VCaP (cell line): ENCODE measurements at regions not wholly inside any gene's neighbourhood (a gene's known extent, or its start where the extent isn't known, plus 50 kb on each side); places are given as distances from the start of the nearest gene placed in this dataset.
"Not testable (repeated sequence)": the region's sequence is repeated elsewhere in the genome, so short reads cannot be mapped to it uniquely, and the experiment has no call there.

Source experiments
- H3K27ac ChIP-seq: fragments of 450-650 bp; 2 replicates; pipeline ENCODE4 v1.5.1; 2017
- TF ChIP-seq, protein P1 (sequence below): fragments of 450-650 bp; conservative IDR thresholded peaks from 2 replicates; pipeline ENCODE4 v1.5.1; 2017; ENCODE audit warnings: mild to moderate bottlenecking, moderate library complexity

DNA sequence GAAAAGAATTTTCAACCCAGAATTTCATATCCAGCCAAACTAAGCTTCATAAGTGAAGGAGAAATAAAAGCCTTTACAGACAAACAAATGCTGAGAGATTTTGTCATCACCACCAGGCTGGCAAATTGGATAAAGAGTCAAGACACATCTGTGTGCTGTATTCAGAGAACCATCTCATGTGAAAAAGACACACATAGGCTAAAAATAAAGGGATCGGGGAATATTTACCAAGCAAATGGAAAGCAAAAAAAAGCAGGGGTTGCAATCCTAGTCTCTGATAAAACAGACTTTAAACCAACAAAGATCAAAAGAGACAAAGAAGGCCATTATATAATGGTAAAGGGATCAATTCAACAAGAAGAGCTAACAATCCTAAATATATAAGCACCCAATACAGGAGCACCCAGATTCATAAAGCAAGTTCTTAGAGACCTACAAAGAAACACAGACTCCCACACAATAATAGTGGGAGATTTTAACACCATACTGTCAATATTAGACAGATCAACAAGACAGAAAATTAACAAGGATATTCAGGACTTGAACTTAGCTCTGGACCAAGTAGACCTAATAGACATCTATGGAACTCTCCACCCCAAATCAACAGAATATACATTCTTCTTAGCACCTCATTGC is 55.9 kb upstream of the ACSM6 start:
- not testable (repeated sequence) for H3K27ac ChIP-seq

DNA sequence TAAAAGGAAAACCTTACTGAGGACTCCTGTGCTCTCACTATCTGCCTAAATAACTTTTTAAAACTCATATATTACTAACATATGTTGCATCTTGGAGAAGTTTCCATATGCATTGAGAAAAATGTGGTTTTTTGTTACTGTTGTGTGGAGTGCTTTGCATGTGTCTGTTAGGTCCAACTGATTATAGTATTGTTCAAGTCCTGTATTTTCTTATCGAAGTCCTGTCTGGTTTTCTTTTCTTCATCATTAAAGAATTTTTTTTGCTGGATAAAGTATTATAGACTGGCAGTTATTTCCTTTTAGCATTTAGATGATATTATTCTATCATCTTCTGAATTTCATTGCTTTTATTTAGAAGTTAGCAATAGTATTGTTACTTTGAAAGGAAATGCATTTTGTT is 59.5 kb upstream of the ACSM6 start:
- TF ChIP-seq, protein P1, sequence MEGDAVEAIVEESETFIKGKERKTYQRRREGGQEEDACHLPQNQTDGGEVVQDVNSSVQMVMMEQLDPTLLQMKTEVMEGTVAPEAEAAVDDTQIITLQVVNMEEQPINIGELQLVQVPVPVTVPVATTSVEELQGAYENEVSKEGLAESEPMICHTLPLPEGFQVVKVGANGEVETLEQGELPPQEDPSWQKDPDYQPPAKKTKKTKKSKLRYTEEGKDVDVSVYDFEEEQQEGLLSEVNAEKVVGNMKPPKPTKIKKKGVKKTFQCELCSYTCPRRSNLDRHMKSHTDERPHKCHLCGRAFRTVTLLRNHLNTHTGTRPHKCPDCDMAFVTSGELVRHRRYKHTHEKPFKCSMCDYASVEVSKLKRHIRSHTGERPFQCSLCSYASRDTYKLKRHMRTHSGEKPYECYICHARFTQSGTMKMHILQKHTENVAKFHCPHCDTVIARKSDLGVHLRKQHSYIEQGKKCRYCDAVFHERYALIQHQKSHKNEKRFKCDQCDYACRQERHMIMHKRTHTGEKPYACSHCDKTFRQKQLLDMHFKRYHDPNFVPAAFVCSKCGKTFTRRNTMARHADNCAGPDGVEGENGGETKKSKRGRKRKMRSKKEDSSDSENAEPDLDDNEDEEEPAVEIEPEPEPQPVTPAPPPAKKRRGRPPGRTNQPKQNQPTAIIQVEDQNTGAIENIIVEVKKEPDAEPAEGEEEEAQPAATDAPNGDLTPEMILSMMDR, result no peak
- H3K27ac ChIP-seq, result no peak overlapping the region

DNA sequence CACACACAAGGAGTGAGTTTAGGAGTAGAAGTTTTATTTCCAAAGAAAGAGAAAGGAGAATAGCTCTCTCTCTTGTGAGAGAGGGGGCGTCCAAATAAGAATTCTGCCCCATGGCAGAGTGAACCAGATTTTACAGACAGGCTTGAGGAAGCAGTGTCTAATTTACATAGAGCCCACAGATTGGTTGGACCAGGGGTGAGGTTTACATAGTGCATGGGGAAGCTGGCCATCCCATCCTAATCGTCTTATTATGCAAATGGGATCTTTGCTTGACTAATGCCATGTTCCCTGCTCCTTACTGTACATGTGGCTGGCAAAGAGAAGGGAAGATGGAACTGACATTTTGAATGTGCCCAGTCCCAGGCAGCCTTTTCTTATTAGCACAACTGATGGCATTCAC is 60.0 kb upstream of the ACSM6 start:
- H3K27ac ChIP-seq, result no peak overlapping the region
- TF ChIP-seq, protein P1, result no peak

DNA sequence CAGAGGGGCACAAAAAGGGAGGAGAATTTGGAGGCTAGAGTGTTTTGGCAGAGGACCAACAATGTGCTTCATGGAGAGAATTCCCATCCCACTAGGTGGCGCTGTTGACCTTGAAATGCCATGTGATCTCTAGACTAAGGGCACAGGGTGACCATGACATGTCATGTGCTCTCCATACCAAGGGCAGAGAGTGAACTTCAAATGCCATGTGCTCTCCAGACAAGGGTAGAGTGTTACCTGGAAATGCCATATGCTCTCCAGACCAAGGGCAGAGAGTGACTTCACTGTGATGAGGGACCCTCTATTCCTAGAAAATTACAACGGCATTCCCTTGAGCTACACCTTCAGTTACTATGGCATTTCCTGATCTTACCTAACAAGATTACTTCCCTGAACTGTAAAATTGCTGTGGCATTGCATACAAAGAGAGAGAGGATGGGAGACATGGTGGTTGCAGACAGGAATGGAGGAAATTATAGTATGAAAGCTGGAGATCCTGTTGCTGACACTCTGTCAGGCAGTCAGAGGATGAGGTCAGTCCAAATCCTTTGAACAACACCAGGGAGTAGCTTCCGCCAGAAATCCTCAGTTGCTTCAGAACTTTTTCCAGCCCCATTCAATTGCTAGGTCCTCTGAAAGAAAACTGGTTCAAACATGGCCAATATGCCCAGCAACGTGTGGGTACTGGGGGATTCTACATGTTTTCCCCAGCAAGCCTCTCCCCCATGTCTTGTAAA is 60.9 kb upstream of the ACSM6 start:
- TF ChIP-seq, protein P1, result peak; percentile 70
- H3K27ac ChIP-seq, result no peak overlapping the region

DNA sequence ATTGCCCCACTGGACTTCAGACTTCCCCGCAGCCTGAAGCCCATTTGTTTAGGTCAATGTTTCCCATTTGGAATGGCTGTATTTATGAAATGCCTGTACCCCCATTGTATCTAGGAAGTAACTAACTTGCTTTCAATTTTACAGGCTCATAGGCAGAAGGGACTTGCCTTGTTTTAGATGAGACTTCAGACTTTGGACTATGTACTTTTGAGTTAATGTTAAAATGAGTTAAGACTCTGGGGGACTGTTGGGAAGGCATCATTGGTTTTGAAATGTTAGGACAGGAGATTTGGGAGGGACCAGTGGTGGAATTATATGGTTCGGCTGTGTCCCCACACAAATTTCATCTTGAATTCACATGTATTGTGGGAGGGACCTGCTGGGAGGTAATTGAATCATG is 61.1 kb upstream of the CYP2C8 start:
- not testable (repeated sequence) for H3K27ac ChIP-seq

DNA sequence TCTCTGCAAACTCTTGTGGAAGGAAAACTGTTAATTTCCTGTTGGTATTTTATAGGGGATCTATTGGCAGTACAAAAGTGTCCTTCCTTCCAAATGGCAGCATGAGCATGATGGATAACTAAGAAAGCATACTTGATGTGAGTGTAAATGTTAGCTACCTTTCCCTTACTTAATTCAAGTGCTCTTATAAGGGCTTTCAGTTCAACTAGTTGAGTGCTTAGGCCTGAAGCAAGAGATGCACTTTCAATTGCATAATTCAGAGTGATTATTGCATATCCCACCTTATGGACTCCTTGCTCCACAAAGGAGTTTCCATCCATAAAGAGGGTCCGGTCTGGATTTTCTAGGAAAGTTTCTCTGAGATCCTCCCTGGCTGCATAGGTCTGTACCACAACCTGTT is 56.3 kb upstream of the CYP2C8 start:
- TF ChIP-seq, protein P1, result no peak
- H3K27ac ChIP-seq, result no peak overlapping the region

DNA sequence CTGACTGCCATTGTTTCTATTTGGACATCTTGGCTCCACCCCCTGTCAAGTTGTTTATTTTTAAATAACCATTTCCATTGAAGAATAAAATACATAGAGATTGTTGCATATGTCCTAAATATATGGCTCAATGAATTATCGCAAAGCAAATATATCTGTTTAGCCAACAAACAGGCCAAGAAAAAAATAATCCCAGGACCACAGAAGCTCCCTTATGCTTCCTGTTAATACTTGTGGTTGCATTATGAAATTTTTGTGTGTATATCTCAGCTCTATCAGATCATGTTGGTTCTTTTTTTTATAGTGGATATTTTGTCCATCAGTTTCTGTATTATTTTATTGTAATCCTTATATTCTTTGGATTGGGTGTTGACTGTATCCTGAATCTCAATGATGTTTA is 53.4 kb upstream of the CYP2C8 start:
- H3K27ac ChIP-seq, result no peak overlapping the region
- TF ChIP-seq, protein P1, result no peak

DNA sequence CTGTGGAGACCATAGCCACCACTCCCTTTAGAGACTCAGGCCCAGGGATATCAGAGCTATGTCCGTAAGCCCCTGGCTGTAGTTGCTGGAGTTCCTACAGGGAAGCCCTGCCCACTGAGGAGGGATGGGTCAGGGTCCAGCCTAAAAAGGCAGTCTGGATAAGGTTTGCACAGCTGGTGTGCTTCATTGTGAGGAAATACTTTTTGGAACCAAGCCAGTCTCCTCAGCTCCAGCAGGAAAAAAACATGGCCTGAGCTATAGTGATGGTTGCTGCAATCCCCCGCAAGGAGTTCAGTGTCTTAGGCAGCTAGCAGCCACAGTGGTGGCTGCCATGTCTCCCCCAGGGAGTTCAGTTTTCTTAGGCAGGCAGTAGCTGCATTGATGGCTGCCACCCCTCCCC is 52.6 kb upstream of the CYP2C8 start:
- TF ChIP-seq, protein P1, result no peak
- no peak overlapping the region for H3K27ac ChIP-seq
